HG02571 (cell line): ENCODE measurements at regions not wholly inside any gene's neighbourhood (a gene's known extent, or its start where the extent isn't known, plus 50 kb on each side); places are given as distances from the start of the nearest gene placed in this dataset.

Source experiments
- ATAC-seq: cut with Tn5 transposase; IDR thresholded peaks from one replicate; pipeline ENCODE4 v1.9.1; 2021; ENCODE audit warnings: mild to moderate bottlenecking, moderate library complexity; ENCODE audit not compliant: unreplicated experiment

GRCh38 chr2:217289907-217290280 is 430.0 kb upstream of the TNP1 start:
- no peak for ATAC-seq

DNA sequence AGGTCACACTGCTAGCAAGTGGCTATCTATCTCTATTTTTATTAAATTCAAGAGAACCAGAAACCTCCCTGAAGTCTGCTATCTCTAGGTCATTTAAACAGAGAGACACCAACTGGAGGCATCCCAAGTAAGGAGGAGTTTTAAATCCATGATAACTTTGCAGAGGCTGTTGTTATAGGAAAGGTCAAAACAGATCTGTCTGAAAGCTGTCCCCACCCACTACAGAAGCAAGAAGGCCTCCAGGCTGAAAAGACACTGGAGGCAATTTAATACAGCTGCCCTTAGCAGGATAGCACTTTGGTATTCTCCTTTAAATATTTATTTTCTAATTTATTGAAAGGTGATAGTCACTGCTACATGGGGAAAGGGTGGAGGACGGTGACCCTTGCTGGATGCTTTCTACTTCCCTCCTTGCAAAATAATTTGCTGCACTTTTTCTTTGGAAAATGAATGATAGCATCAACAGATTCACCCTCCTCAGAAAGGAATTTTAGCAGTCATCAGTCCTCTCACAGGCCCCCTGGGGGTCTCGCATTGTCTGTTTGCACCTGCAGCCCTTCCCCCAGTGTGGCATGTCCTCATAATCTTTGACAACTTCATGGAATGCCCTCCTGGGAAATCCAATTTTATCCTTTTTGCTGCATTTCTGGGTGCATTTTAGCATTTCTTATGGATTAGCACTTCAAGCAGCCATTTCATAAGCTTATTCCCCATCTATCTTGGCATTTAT is 429.5 kb upstream of the TNP1 start:
- no peak for ATAC-seq

- no peak for ATAC-seq
These were observed 428.7 kb upstream of the TNP1 start for GRCh38 chr2:217288472-217289063.

DNA sequence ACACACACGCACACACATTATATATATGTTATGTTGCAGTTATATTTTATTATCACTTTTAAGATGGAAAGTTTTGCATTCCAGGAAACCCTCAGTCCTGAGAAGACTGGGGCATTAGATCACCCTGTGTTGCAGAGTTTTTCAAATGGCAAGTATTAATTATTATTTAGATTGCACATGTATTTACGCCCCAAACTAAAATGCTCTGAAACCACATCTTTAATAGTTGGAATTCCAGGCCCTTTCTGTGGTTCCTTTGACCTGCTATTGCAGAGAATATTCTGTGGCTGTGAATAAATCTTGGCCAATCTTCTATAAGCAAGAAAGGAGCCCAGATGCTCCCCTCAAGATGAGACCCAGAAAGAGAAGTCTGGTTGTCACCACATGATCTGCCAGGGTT is 427.0 kb upstream of the TNP1 start:
- ATAC-seq: no peak

DNA sequence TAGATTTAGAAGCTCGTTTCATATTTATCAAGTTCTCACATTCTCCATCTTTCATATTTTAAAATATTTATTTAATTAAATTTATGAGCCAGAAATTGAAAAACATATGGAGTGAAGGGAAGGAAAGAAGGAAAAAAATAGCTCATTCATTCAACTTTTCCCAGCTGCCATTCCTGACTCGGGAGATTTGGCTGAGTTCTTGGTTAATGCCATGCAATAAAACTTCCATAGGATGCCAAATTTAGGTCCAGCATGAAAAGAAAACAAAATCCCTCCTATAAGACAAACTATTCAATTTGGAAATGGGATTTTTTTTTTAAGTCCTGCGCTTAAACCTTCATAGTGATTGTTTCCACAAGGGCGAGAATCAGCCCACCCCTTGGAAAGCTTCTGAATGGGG is 426.1 kb upstream of the TNP1 start:
- ATAC-seq: no peak

DNA sequence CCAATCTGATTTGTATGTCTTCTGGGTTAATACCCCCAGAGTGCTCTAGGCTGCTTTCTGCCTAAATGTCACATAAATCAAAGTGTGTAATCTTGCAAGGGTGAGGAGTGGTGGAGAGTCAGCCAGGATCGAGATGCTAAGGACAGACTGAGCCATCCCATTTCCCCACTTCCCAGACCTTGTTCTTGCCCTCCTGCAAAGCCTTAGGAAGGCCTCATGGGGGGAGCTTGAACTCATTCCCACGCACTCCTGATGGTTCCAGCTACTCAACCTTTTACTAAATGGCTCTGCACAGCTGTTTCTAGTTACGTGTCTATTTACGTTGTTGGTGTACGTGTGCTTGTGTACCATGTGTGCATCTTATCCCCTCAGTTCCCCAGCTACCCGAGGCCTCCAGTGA is 423.6 kb upstream of the TNP1 start:
- no peak for ATAC-seq

DNA sequence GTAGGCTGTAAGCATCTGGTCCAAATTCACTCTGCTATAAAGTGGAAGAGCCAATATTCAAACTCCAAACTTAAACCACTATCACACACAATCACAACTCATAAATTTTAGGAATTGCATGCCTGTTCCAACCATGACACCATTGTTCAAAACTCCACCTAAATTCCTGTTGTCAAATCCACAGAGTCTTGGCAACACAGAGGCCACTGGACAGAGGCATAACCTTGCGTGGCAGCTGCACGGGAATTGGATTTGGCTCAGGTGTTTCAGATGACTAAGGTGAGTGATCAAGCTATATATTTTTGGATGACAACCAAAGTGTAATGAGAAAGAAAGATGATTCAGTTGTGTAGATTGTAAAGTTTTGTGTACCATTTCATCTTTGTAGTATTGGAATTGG is 422.7 kb upstream of the TNP1 start:
- no peak for ATAC-seq

DNA sequence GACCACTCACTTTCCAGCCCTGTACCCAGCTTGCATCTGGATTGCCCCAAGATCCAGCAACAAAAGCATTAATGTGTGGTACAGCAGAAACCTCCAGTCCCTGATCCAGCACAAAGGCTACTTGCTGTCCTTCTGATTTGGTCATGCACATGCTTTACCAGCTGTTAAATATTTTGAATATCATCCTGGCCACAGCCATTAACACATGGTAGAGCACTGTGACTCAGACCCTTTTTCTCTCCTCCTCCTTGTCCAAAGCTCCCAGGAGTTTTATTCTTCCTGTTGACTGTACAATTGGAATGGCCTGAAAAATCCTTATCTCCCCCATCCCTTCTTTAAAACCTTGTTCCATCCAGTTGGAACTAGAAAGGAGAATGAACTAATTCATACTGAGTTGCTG is 419.7 kb upstream of the TNP1 start:
- no peak for ATAC-seq

DNA sequence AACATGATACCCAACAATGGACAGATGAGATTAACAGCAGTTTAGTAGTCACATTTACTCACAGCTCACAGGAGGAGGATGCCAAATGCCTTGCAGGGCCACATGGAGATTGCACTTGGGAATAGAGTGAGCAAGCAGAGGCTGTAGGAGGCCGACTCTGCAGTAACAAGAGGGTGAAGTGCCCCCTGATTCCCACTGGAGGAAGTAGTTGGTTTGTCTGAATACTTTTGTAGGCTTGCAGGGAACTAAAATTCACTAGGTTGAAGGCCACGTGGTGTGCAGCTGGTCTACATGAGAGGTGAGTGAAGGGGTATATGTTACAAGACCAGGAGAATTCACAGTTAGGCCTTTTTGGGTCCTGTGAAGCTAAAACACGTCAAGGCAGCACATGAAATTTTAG is 419.3 kb upstream of the TNP1 start:
- no peak for ATAC-seq

- ATAC-seq: no peak
These were observed 418.0 kb upstream of the TNP1 start for GRCh38 chr2:217277646-217278398.

DNA sequence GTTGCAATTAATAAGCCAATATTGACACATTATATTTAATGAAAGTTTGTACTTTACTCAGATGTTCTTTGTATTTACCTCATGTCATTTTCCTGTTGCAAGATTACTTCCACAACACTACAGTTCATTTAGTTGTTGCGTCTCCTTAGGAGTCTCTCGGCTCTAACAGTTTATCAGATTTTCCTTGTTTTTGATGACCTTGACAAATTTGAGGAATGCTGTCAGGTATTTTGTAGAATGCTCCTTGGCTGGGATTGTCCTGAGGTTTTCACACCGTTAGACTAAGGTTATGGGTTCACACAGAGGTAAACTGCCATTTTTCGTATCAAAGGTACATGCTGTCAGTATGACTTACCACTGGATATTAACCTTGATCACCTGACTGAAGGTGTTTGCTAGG is 416.6 kb upstream of the TNP1 start:
- no peak for ATAC-seq

DNA sequence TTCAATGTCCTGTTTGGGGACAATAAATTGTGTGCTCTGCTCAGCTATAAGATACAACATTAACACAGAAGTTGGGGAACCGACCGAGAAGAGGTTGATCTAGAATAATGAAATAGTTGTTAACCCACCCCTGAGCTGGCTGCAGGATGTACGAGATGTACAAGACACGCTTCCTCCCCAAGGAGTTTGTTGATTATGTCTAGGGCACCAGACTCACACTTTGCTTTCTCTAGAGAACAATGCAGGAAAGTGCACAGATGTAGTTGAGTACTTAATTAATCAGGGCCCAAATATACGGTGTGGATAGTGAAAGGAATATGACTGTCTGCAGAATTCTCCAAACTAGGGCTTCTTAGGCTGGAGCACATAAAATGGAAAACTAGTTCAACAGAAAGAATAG is 415.2 kb upstream of the TNP1 start:
- ATAC-seq: no peak

- no peak for ATAC-seq
These were observed 414.7 kb upstream of the TNP1 start for GRCh38 chr2:217274578-217274977.

- no peak for ATAC-seq
These were observed 414.0 kb upstream of the TNP1 start for GRCh38 chr2:217273851-217274250.

GRCh38 chr2:217273162-217273561 is 413.3 kb upstream of the TNP1 start:
- no peak for ATAC-seq

- no peak for ATAC-seq
These were observed 411.9 kb upstream of the TNP1 start for GRCh38 chr2:217271813-217272212.

DNA sequence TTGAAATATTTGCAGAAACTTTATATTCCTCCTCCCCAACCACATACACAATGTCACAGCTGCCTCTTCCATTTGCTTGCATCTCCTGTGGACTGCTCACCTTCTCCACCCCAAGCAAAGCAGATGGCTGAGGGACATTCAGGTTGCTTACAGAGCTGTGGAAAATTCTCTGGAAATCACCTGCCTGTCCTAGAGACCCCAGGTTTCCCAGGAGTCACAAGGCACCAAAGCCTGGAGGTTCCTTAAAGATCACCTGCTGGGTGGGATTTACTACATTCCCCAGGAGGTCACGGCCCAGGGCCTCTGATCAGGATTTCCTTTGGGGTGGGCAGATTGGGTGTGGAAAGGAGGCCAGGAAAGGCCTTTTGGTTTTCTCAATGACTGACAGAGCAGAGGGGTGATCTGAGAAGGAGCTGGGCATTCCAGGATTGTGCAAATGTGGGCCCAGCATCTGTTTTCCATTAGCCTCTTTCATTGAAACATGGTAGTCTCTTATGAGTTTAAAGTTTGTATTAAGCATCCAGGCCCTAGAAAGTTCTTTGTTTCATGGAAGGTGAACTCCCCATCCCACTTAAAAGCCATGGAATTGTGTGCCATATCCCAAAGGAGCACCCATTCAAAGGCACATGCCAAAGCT is 410.7 kb upstream of the TNP1 start:
- ATAC-seq: no peak

DNA sequence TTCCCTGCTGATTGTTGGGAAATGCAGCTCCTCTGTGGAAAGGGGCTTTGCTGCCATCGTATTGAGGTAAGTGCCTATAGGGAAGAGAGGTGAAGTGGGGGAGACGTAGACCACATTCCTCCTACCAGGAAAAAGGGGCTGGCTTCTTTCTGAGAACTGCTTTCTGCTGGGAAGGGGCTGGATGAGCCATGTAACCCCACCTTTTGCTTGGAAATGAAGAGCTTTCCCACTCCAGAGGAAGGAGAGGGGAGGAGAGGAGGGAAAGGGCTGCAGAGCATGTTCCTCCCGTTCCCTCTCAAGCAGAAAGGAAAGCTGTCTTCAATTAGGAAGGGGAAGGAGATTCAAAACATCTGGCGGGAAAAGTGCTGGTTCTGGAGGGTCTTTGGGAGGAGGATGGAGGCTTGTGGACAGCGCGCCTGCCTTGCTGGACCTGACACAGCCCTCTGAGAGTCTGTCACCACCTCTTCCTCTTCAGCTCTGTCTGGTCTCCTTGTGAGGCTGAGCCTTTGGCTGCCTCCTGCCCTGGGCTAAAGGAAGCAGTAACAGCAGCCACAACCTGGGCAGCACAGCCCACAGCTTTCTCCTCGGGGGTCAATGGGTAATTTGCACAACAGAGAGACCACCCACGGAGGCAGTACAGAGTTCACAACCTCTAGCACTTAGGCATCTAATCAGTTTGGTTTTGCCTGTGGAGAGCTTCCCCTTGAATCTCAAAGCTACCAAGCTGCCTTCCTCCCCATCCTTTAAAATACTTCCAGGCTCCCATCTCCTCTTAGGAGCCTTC is 410.0 kb upstream of the TNP1 start:
- ATAC-seq: no peak

GRCh38 chr2:217268978-217269377 is 409.1 kb upstream of the TNP1 start:
- ATAC-seq: no peak

DNA sequence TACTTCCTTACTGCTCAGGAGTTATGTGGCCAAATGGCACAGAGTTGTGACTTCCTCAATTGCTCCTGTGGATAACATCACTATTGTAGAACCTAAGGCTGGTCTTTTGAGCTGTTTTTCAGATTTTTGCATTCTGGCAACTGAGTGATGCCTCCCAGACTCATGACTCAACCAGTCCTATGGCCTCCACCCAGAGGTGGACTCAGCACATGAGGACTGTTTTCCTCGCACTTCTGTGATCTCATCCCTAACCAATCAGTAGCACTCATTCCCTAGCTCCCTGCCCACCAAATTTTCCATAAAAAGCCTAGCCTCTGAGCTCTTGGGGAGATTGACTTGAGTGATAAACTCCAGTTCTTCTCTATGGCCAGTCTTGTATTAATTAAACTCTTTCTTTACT is 407.9 kb upstream of the TNP1 start:
- no peak for ATAC-seq

DNA sequence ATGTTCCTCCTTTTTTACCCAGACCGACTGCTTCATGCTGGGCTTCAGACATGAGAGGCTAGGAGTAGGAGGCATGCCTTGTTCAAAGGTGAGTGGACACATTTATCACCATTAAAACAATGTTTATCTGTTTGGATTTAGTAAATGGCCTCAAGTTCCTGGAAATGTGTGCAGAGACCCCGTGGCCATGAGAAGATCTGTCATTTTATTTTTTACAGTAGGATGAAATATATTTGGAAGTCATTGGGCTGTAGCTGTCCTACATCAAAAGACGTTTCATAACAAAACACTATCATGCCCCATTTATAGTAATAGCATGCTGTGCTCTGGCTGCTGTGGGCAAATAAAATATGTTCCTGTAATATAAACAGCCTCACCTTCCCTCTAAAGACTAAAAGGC is 403.9 kb upstream of the TNP1 start:
- ATAC-seq: no peak
